ENCODE measurements at regions not wholly inside any gene's neighbourhood (a gene's known extent, or its start where the extent isn't known, plus 50 kb on each side); places are given as distances from the start of the nearest gene placed in this dataset.

GRCh38 chr12:114123108-114123507 lies 157.0 kb upstream of the RBM19 start:
- no peak for TF ChIP-seq YY1 (IDR thresholded peaks at IDR 0.05; ENCODE audit: insufficient read depth, insufficient read length)
- no peak for TF ChIP-seq ZNF274 (IDR thresholded peaks at IDR 0.05; ENCODE audit: low read depth, low read length)
- TF ChIP-seq SUZ12 (IDR thresholded peaks at IDR 0.05; ENCODE audit: extremely low read depth, insufficient read depth, insufficient read length) = no peak
